ENCODE measurements at regions not wholly inside any gene's neighbourhood (a gene's known extent, or its start where the extent isn't known, plus 50 kb on each side); places are given as distances from the start of the nearest gene placed in this dataset.

DNA sequence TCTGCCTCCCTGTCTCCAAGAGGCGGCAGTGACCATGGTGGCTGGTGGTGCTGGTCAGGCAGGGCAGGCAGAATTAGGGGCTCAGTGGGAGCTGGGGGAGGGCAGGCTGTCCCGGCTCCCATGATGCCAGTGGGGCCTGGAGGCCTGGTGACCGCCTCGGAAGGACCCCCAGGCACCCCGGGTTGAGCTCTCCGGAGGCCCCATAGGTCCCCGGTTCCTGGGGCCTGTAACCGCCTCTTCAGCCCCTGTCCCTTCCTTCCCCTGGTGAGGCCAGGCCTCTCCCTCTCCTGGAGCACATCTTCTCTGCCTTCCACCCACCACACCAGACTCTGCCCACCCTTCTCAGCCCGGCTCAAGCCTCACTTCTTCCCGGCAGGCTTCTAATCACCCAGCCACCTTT, 117.7 kb upstream of the GSC start:
- DNase-seq (ENCODE audit: low read depth), result no peak

- no peak for DNase-seq (ENCODE audit: low read depth)
These were observed 117.0 kb upstream of the GSC start for GRCh38 chr14:94886931-94887330.

DNA sequence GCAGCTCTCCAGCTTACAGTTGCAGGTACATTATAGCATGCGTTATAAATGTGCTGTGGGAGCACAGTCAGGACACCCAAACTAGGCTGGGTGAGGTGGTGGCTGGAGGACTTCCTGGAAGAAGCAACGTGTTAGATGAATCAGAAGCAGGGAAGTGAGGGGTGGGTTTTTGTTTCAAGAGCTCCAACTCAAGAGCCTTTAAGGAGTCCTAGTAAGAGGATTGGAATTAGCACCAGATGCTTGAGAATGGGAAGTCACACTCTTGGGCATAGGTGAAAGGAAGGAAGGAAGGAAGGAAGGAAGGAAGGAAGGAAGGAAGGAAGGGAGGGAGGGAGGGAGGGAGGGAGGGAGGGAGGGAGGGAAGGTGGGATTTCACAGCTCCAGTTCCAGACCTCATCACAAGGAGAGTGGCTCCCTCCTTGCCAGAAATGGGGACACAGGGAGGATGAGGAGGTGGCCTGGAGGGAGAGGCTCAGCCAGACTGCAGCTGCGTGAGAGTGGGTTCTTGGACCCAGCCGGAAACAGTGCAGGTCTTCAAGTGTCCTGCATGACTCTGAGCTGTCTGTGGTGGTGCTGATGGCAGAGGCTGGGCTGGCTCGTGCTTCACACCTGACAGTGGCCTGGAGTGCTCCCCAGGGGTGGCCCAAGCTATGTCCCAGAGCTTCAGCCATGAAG, 115.7 kb upstream of the GSC start:
- DNase-seq (ENCODE audit: low read depth), result no peak

GRCh38 chr14:94884616-94885230, 114.8 kb upstream of the GSC start:
- DNase-seq (ENCODE audit: low read depth), result no peak

DNA sequence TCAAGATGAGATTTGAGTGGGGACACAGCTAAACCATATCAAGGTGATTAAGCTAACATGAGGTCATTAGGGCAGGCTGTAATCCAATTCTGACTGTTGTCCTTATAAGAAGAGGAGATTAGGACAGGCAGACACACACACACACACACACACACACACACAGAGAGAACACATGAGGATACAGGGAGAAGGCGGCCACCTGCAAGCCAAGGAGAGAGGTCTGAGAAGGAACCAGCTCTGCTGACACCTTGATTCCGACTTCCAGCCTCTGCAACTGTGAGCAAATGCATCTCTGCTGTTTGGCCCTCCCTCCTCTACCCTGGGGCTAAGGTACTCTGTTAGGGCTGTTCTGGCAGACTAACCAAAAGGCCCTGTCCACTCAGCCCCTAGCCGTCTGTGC, 112.5 kb upstream of the GSC start:
- DNase-seq (ENCODE audit: low read depth), result no peak

DNA sequence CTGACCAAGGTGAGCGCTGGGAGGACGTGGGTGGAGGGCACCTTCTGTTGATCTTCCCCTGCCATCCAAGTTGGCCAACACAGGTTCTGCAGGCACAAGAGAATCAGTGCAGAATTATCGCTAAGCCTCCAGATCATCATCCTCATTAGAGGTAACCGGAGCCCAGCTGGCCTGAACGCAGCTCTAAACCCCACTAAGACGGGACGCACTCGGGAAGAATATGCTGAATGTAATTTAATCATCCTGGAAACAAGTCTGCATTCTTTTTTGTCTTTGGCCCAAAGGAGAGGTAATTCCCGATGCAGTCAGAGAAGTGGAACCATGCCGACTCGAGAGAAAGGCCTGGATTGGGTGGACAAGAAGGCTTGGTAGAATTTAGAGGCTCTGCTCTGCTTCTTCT, 111.0 kb upstream of the GSC start:
- DNase-seq (ENCODE audit: low read depth), result no peak

- no peak for DNase-seq (ENCODE audit: low read depth)
These were observed 110.2 kb upstream of the GSC start for GRCh38 chr14:94880106-94880505.

- DNase-seq (ENCODE audit: low read depth), result no peak
These were observed 109.6 kb upstream of the GSC start for GRCh38 chr14:94879537-94879936.

- DNase-seq (ENCODE audit: low read depth), result no peak
These were observed 106.4 kb upstream of the GSC start for GRCh38 chr14:94876306-94876705.

- no peak for DNase-seq (ENCODE audit: low read depth)
These were observed 105.3 kb upstream of the GSC start for GRCh38 chr14:94875256-94875655.

DNA sequence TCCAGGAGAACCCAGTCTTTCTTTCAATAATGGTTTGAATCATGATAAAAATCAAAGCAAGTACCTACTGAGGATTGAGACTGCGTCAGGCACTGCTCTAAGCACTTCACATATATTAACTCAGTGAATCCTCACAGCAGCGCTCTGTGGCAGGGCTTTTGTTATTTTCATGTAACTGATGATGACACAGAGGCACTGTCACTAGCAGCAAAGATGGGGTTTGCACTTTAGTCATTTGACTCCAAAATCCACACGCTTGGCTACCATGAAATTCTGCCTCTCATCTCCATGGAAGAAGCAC, 98.8 kb upstream of the GSC start:
- DNase-seq (ENCODE audit: low read depth), result no peak

DNA sequence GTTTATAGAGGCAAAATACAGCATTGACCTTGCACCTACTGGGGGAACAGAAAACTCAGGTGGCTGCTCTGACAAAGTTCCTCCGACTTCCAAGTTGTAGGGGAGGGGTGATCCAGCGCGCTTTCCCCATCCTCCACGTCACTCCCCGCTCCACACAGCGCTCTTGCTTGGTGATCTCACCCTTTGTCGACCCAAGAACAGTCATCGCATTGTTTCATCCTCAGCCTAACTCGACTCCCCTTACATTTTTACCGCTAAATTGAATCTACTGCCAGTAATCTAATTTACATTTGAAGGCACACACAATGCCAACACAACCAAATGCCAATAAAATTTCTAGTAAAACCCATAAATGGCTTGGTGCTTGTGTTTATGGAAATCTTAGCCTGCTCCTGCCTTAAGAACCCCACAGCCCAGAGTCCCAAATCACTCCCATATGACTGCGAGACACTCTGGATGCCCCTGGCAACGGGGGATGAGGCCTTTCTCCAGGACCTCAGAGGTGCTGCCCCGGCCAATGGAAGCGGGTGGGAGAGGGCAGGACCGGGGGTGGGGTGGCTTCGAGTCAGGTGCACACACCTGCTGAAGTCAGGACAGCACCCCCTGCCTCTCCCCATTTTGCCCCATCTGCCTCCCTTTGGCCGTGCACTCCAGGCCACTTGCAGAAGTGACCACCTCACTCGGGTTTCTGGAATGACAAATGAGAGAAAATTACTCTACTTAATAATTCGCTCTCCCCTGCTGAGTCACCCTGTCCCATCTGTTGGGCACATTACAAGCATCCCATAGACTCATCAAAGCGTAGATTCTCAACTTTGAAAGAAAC, 98.2 kb upstream of the GSC start:
- DNase-seq (ENCODE audit: low read depth), result peak; percentile 14

DNA sequence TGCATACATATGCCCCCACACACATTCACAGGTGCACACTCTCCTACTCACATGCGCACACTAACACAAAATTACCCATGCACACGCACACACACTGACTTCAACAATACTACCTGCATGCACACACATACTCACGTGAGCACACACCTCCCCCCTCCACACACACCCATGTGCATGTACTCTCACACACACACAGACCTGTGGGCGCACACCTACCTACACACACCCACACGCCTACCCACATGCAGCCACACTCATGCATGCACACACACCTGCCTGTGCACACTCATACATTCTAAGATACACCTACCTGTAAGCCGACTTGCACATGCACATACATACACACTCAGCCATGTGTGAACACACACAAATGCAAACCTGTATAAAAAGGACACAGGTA, 97.3 kb upstream of the GSC start:
- no peak for DNase-seq (ENCODE audit: low read depth)

DNA sequence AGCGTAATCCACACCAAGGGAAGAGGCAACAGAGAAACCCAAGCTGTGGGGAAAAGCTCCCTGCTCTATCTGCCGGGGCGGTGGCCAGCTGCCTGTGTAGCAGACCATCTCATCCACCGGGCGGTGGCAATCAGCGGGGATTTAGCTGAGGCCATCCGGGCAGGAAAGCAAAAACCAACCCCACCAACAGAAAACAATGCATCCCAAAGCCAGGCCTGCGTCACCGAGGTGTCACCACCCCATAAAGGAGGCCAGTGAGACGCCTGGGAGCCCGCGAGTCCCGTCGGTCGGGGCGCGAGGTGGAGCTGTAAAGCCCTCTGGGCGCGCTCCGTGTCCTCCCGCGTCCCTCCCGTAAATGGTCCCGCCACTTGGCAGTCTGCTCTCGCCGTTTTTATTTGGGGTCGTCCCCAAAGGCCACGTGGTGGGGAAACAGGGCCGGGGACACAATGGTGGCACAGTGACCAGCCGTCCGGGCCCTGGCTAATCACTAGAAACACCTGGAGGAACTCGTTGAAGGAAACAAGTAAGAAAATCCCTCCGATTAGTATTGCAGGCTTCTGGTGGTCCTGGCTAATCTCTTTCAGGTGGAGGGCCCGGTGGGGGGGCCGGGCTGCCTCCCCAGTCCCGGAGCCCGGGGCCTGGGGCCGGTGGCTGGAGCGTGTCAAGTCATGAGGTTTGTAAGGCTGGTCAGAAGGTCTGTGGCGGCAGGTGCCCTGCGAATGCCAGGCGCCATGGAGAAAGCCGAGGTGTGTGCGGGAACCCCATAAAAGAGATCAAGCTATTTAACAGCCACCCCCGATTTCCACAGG, 94.7 kb upstream of the GSC start:
- no peak for DNase-seq (ENCODE audit: low read depth)

DNA sequence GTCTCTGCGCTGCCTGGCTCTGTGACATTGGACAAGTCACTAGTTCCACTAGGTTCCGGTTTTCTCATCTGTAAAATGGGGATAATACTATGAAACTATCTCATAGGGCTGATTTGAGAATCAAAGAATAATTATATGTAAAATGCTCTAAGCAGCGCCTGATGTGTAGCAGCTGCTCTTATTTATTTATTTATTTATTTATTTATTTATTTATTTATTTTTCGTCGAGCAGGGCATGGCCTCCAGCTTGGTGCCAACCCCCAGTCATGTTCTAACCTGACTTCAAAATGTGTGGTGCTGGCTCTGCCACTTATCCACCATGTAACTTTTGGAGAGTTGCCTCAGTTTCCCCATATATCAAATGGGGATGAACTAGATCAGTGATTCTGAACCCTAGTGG, 93.5 kb upstream of the GSC start:
- DNase-seq (ENCODE audit: low read depth), result no peak

DNA sequence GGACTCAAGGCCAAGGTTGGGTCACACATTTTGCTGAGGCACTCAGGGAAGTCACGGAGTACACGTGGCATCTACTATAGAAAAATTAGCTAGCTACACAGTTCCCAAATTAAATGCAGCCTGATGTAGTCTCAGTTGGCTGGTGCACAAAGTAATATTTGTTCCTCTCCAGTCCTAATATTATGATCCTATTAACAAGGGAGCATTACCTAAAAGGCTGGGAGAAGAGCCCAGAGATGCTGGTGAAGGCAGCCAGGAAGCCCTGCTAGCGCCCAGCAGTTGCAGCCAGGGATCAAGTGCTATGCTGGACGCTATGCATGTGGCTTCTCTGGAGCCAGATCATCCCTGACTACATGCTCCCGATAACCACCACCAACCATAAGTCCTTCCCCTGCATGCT, 88.0 kb upstream of the GSC start:
- DNase-seq (ENCODE audit: low read depth), result no peak

- DNase-seq (ENCODE audit: low read depth), result no peak
These were observed 84.0 kb upstream of the GSC start for GRCh38 chr14:94853920-94854319.

- no peak for DNase-seq (ENCODE audit: low read depth)
These were observed 80.6 kb upstream of the GSC start for GRCh38 chr14:94850309-94851211.

- no peak for DNase-seq (ENCODE audit: low read depth)
These were observed 74.8 kb upstream of the GSC start for GRCh38 chr14:94844593-94845152.

GRCh38 chr14:94840467-94840866, 70.6 kb upstream of the GSC start:
- no peak for DNase-seq (ENCODE audit: low read depth)

DNA sequence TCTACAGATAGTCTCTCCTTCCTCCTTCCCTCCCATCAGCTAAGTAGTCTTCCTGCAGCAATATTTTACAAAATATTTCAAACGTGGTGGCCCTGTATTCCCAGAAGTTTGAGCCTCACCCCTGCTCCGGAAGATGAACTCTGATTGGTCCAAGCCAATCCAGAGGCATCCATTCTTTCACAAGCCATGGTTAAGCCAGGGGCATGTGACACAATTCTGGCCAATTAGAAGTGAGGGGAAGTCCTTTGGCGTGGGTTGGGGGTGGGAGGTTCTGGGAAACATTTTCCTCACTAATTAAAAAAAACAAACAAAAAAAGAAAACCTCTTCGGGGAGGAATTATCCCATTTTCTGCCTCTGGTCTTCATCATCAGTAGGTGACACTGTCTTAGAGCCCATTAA, 69.4 kb upstream of the GSC start:
- no peak for DNase-seq (ENCODE audit: low read depth)
